Stimulated activated memory B cell treated with anti-CD40 and anti-IgM and Interleukin-4, amounts not matched to agents 10 μg/mL and 1 μg/mL and 100 μg/mL, for 72 hours (primary cell): ENCODE measurements at regions not wholly inside any gene's neighbourhood (a gene's known extent, or its start where the extent isn't known, plus 50 kb on each side); places are given as distances from the start of the nearest gene placed in this dataset.

Experiments
- ATAC-seq: fragments of 150-1000 bp; cut with Tn5 transposase; 2 replicates; pipeline ENCODE4 v1.10.0; 2021
- H3K27ac Mint-ChIP-seq: one replicate; pipeline ENCODE4 v1.8.0; 2022; ENCODE audit warnings: mild to moderate bottlenecking, mixed read lengths
- H3K27me3 Mint-ChIP-seq: one replicate; pipeline ENCODE4 v1.8.0; 2022; ENCODE audit warnings: mixed read lengths
- H3K36me3 Mint-ChIP-seq: one replicate; pipeline ENCODE4 v1.8.0; 2022; ENCODE audit warnings: mixed read lengths
- H3K4me1 Mint-ChIP-seq: one replicate; pipeline ENCODE4 v1.8.0; 2022; ENCODE audit warnings: mixed read lengths
- H3K4me3 Mint-ChIP-seq: one replicate; pipeline ENCODE4 v1.8.0; 2022; ENCODE audit warnings: mild to moderate bottlenecking, moderate library complexity, mixed read lengths
- H3K9me3 Mint-ChIP-seq: one replicate; pipeline ENCODE4 v1.8.0; 2022; ENCODE audit warnings: mixed read lengths

- H3K27ac Mint-ChIP-seq, result no peak overlapping the region
- no peaks in the 10 kb centered on the region for H3K36me3 Mint-ChIP-seq
- H3K4me3 Mint-ChIP-seq, result no peak overlapping the region
- no peaks in the 10 kb centered on the region for H3K27me3 Mint-ChIP-seq
- H3K9me3 Mint-ChIP-seq, result no peaks in the 10 kb centered on the region
- no peak for ATAC-seq
- no peaks in the 10 kb centered on the region for H3K4me1 Mint-ChIP-seq
Measured at GRCh38 chr4:127069675-127070074, 563.1 kb upstream of the INTU start.

GRCh38 chr4:127071443-127071842, 561.3 kb upstream of the INTU start:
- H3K4me1 Mint-ChIP-seq, result no peaks in the 10 kb centered on the region
- H3K9me3 Mint-ChIP-seq, result no peaks in the 10 kb centered on the region

GRCh38 chr4:127080141-127080540, 552.6 kb upstream of the INTU start:
- H3K4me3 Mint-ChIP-seq, result no peak overlapping the region
- ATAC-seq, result no peak
- no peaks in the 10 kb centered on the region for H3K36me3 Mint-ChIP-seq
- H3K9me3 Mint-ChIP-seq, result no peaks in the 10 kb centered on the region
- no peak overlapping the region for H3K27ac Mint-ChIP-seq
- no peaks in the 10 kb centered on the region for H3K4me1 Mint-ChIP-seq
- H3K27me3 Mint-ChIP-seq, result no peaks in the 10 kb centered on the region

More at GRCh38 chr4:127071443-127071842, 561.3 kb upstream of the INTU start:
- ATAC-seq, result no peak
- H3K36me3 Mint-ChIP-seq, result no peaks in the 10 kb centered on the region
- H3K4me3 Mint-ChIP-seq, result no peak overlapping the region
- no peak overlapping the region for H3K27ac Mint-ChIP-seq
- H3K27me3 Mint-ChIP-seq, result no peaks in the 10 kb centered on the region

- Mint-ChIP-seq H3K36me3 (no peaks in the 10 kb centered on the region), H3K4me3 (no peak overlapping the region), H3K27ac (no peak overlapping the region), H3K4me1 (no peaks in the 10 kb centered on the region), H3K27me3 (no peaks in the 10 kb centered on the region), H3K9me3 (peaks cover 4% of the 10 kb centered on the region)
- no peak for ATAC-seq
Measured at GRCh38 chr4:127081041-127081440, 551.7 kb upstream of the INTU start.

DNA sequence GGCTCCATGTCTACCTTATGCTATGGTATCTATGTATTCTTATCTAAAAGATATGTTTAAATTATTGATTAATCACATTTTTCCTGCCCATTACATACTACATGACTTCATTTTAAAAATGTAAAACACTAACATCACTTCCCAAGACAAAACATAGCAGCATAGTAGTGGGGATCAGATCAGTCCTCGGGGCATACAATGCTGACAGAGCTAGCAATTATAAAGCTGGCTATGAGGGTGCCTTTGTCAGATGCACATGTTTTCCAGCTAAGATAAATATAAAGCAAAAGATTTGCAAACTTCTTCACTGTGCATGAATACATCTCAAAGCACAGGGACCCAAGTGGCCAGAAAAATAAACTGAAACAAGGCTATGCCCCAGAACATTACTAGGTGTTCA, 549.8 kb upstream of the INTU start:
- H3K27me3 Mint-ChIP-seq, result no peaks in the 10 kb centered on the region
- no peak for ATAC-seq

GRCh38 chr4:127084666-127085065, 548.1 kb upstream of the INTU start:
- H3K36me3 Mint-ChIP-seq, result no peaks in the 10 kb centered on the region
- no peak overlapping the region for H3K4me3 Mint-ChIP-seq
- no peaks in the 10 kb centered on the region for H3K4me1 Mint-ChIP-seq
- H3K9me3 Mint-ChIP-seq, result peaks cover 11% of the 10 kb centered on the region
- no peaks in the 10 kb centered on the region for H3K27me3 Mint-ChIP-seq
- H3K27ac Mint-ChIP-seq, result no peak overlapping the region
- no peak for ATAC-seq

More for the DNA sequence above, 549.8 kb upstream of the INTU start:
- no peak overlapping the region for H3K4me3 Mint-ChIP-seq
- peaks cover 7% of the 10 kb centered on the region for H3K9me3 Mint-ChIP-seq
- no peaks in the 10 kb centered on the region for H3K4me1 Mint-ChIP-seq
- no peak overlapping the region for H3K27ac Mint-ChIP-seq
- H3K36me3 Mint-ChIP-seq, result no peaks in the 10 kb centered on the region

- H3K27me3 Mint-ChIP-seq, result no peaks in the 10 kb centered on the region
- ATAC-seq, result no peak
- no peaks in the 10 kb centered on the region for H3K4me1 Mint-ChIP-seq
- peaks cover 3% of the 10 kb centered on the region for H3K9me3 Mint-ChIP-seq
- H3K4me3 Mint-ChIP-seq, result no peak overlapping the region
- H3K27ac Mint-ChIP-seq, result no peak overlapping the region
- no peaks in the 10 kb centered on the region for H3K36me3 Mint-ChIP-seq
Measured at GRCh38 chr4:127097061-127097460, 535.7 kb upstream of the INTU start.

DNA sequence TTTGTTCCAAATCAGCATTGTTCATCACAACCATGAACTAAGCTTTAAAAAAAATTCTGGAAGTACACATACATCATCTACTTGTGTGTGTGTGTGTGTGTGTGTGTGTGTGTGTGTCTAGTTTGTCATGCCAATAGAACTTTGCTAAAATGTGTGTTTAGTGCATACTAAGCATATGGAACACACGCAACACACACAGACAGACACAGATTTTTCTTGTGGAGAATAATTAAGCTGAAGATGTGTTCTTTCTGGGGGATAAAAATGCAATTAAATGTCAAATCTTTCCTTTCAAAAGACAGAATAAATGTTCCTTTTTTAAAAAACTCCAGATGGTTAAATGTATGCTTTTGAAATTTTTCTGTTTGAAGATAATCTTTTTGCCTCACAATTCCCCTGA, 530.4 kb upstream of the INTU start:
- Mint-ChIP-seq H3K27me3 (no peaks in the 10 kb centered on the region), H3K36me3 (no peaks in the 10 kb centered on the region), H3K4me3 (no peak overlapping the region), H3K27ac (no peak overlapping the region), H3K9me3 (peaks cover 5% of the 10 kb centered on the region), H3K4me1 (no peaks in the 10 kb centered on the region)
- no peak for ATAC-seq

- H3K4me1 Mint-ChIP-seq, result no peaks in the 10 kb centered on the region
- no peak overlapping the region for H3K4me3 Mint-ChIP-seq
- ATAC-seq, result no peak
- no peak overlapping the region for H3K27ac Mint-ChIP-seq
- H3K9me3 Mint-ChIP-seq, result peaks cover 10% of the 10 kb centered on the region
- H3K36me3 Mint-ChIP-seq, result no peaks in the 10 kb centered on the region
- no peaks in the 10 kb centered on the region for H3K27me3 Mint-ChIP-seq
Measured at GRCh38 chr4:127103681-127104115, 529.1 kb upstream of the INTU start.

- Mint-ChIP-seq H3K27ac (no peak overlapping the region), H3K4me3 (no peak overlapping the region), H3K36me3 (no peaks in the 10 kb centered on the region), H3K9me3 (peaks cover 16% of the 10 kb centered on the region), H3K27me3 (no peaks in the 10 kb centered on the region), H3K4me1 (no peaks in the 10 kb centered on the region)
- no peak for ATAC-seq
Measured at GRCh38 chr4:127113844-127114362, 518.9 kb upstream of the INTU start.

DNA sequence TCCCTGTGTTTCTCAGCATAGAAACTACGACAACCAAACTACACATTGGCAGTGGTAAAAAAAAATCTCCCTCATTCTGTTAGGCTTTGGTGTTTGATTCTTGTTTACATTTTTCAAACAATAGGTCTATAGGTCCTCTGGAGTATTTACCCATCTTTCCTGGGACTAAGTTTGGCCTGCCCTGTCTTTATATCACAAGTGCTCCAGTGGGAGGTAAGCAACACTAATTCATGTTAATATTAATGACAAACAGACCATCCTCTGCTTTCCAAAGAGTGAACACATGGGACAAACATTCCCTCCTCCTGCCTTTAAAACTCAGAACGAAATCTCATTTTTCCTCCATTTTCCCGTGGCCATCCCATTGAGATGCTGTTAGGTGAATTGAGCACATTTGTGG, 514.1 kb upstream of the INTU start:
- Mint-ChIP-seq H3K36me3 (no peaks in the 10 kb centered on the region), H3K9me3 (peaks cover 5% of the 10 kb centered on the region), H3K27ac (no peak overlapping the region), H3K27me3 (no peaks in the 10 kb centered on the region), H3K4me1 (no peaks in the 10 kb centered on the region), H3K4me3 (no peak overlapping the region)
- ATAC-seq, result no peak

- ATAC-seq, result no peak
- H3K4me3 Mint-ChIP-seq, result no peak overlapping the region
- H3K9me3 Mint-ChIP-seq, result no peaks in the 10 kb centered on the region
- no peaks in the 10 kb centered on the region for H3K36me3 Mint-ChIP-seq
- no peak overlapping the region for H3K27ac Mint-ChIP-seq
- no peaks in the 10 kb centered on the region for H3K4me1 Mint-ChIP-seq
- H3K27me3 Mint-ChIP-seq, result no peaks in the 10 kb centered on the region
Measured at GRCh38 chr4:127120441-127121090, 512.2 kb upstream of the INTU start.

DNA sequence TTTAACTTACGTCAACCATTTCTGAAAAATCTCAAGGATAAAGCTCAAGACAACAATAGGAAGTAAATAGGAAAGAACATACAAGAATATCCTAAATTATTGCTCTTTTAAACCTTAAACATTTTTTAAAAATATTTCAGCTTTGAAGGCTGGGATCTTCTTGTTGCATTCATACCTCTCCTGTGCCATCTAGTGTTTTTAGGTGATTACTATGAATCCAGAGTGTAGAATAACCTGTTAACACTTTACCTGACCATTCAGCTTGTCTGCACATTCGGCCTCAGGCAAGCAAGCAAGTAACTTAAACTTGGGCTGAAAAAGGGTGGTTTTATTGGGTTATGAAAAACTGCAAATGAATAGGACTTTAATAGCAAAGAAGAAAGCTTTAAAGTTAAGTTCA, 507.8 kb upstream of the INTU start:
- ATAC-seq, result no peak
- Mint-ChIP-seq H3K4me3 (no peak overlapping the region), H3K27ac (no peak overlapping the region), H3K9me3 (peaks cover 3% of the 10 kb centered on the region), H3K4me1 (no peaks in the 10 kb centered on the region), H3K27me3 (no peaks in the 10 kb centered on the region), H3K36me3 (no peaks in the 10 kb centered on the region)

- no peak for ATAC-seq
- Mint-ChIP-seq H3K36me3 (no peaks in the 10 kb centered on the region), H3K27me3 (no peaks in the 10 kb centered on the region)
Measured at GRCh38 chr4:127126718-127127117, 506.0 kb upstream of the INTU start.

DNA sequence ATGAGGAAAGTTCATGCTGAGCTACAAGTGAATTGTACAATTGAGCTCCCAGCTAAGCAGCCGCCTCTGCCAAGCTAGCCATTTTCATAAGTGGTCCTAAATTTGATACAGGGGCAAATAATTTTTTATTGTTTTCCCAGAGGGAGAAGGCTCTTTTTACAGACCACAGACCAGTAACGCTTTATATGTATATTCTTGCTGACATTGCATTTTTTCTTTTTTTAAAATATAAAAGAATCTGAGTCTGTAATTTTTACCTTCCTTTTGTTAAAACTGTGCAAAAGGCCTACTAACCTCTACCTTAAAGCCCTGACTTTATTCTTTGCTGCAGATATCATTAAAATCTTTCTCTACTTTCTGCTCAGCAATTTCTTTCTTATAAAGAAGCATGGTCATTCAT, 501.2 kb upstream of the INTU start:
- no peaks in the 10 kb centered on the region for H3K27me3 Mint-ChIP-seq
- no peaks in the 10 kb centered on the region for H3K36me3 Mint-ChIP-seq
- H3K9me3 Mint-ChIP-seq, result peaks cover 6% of the 10 kb centered on the region
- no peaks in the 10 kb centered on the region for H3K4me1 Mint-ChIP-seq
- H3K4me3 Mint-ChIP-seq, result no peak overlapping the region
- no peak for ATAC-seq
- H3K27ac Mint-ChIP-seq, result no peak overlapping the region

More at GRCh38 chr4:127126718-127127117, 506.0 kb upstream of the INTU start:
- peaks cover 3% of the 10 kb centered on the region for H3K9me3 Mint-ChIP-seq
- no peak overlapping the region for H3K4me3 Mint-ChIP-seq
- H3K27ac Mint-ChIP-seq, result no peak overlapping the region
- no peaks in the 10 kb centered on the region for H3K4me1 Mint-ChIP-seq

- Mint-ChIP-seq H3K4me3 (no peak overlapping the region), H3K36me3 (no peaks in the 10 kb centered on the region), H3K9me3 (peaks cover 3% of the 10 kb centered on the region), H3K27ac (no peak overlapping the region), H3K4me1 (no peaks in the 10 kb centered on the region), H3K27me3 (no peaks in the 10 kb centered on the region)
- ATAC-seq, result no peak
Measured at GRCh38 chr4:127134490-127134889, 498.3 kb upstream of the INTU start.
